Parathyroid adenoma (tissue), 2 donors: ENCODE measurements at regions not wholly inside any gene's neighbourhood (a gene's known extent, or its start where the extent isn't known, plus 50 kb on each side); places are given as distances from the start of the nearest gene placed in this dataset.

ENCODE experiments used
- H2AFZ ChIP-seq: fragments of 300-600 bp; sonication (generic); one replicate; pipeline ENCODE4 v1.7.0; 2017; ENCODE audit warnings: antibody characterized with exemption, mild to moderate bottlenecking
- H3K27ac ChIP-seq: fragments of 300-600 bp; sonication (generic); one replicate; pipeline ENCODE4 v1.7.0; 2017
- H3K27me3 ChIP-seq: fragments of 300-600 bp; sonication (generic); one replicate; pipeline ENCODE4 v1.7.0; 2017; ENCODE audit warnings: low read length; ENCODE audit not compliant: control insufficient read depth, insufficient read depth
- H3K36me3 ChIP-seq: fragments of 300-600 bp; sonication (generic); one replicate; pipeline ENCODE4 v1.7.0; 2017; ENCODE audit warnings: low read length; ENCODE audit not compliant: control insufficient read depth, insufficient read depth
- H3K4me1 ChIP-seq: fragments of 300-600 bp; sonication (generic); one replicate; pipeline ENCODE4 v1.7.0; 2017; ENCODE audit warnings: control low read depth
- H3K4me2 ChIP-seq: fragments of 300-600 bp; sonication (generic); one replicate; pipeline ENCODE4 v1.7.0; 2017; ENCODE audit warnings: low read length
- H3K4me3 ChIP-seq: fragments of 300-600 bp; sonication (generic); one replicate; pipeline ENCODE4 v1.7.0; 2017; ENCODE audit warnings: low read depth, low read length
- H3K79me2 ChIP-seq: fragments of 300-600 bp; sonication (generic); one replicate; pipeline ENCODE4 v1.7.0; 2017; ENCODE audit warnings: control low read depth
- H3K9ac ChIP-seq: fragments of 300-600 bp; sonication (generic); one replicate; pipeline ENCODE4 v1.7.0; 2017; ENCODE audit warnings: mild to moderate bottlenecking
- H3K9me3 ChIP-seq: fragments of 300-600 bp; sonication (generic); one replicate; pipeline ENCODE4 v1.7.0; 2017; ENCODE audit warnings: low read length; ENCODE audit not compliant: control insufficient read depth
- CTCF ChIP-seq: fragments of 300-600 bp; sonication (generic); IDR thresholded peaks from one replicate; pipeline ENCODE4 v1.7.0; 2017; ENCODE audit warnings: antibody characterized with exemption, mild to moderate bottlenecking
- donor health status: primary hyperparathyroidism.

DNA sequence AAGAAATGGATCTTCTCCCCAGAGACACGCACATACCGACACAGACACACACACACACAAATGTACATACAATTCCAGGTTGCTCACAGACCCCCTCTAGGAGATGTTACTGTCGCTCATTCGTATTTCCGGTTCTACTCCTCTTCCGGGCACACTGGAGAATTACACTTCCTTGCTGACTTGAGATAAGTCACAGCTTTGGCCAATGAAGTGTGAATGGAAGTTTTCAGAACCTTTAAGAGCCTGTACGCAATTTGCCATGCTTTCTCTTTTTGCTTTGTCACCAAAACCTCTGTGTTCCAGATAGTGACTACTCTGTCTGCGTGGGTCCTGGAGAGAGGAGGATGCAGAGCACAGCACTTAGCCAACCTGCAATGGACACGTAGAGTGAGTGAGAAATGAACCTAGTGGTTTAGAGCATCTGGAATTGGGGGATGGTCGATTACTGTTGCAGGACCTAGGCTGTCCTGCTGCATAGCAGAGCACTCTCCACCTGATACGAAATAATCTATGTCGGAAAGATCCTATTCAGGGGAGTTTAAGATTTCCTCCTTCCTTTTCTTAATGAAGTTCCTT, 239.5 kb upstream of the TET2 start:
- TF ChIP-seq CTCF: no peak
- Histone ChIP-seq H3K4me1 (no peaks in the 10 kb centered on the region), H3K27ac (no peak overlapping the region), H3K9me3 (no peaks in the 10 kb centered on the region), H3K9ac (no peak overlapping the region), H3K79me2 (no peaks in the 10 kb centered on the region), H3K4me2 (no peak overlapping the region), H3K4me3 (no peak overlapping the region), H2AFZ (no peak overlapping the region), H3K36me3 (no peaks in the 10 kb centered on the region), H3K27me3 (no peaks in the 10 kb centered on the region)

DNA sequence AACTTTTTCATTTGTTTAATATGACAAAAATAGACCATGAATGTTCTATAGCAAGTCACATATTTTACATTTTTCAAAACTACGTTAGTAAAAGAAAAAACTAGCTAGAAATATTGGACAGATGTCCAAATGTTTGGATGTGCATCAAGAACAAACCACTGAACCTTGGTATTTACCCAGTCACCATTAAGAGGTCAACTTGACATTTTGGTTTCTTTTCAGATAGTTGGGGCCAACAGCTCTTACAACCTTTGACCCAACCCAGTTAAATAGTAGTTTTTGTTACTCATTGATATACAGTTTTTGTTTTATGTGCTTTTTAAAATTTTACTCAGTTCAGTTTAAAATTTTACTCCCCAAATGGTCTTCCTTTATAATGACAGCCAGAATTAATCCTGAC, 238.7 kb upstream of the TET2 start:
- H3K27ac ChIP-seq: no peak overlapping the region
- H3K4me2 ChIP-seq: no peak overlapping the region
- H3K9me3 ChIP-seq: no peaks in the 10 kb centered on the region
- no peaks in the 10 kb centered on the region for H3K36me3 ChIP-seq
- H3K4me3 ChIP-seq: no peak overlapping the region
- no peak overlapping the region for H3K9ac ChIP-seq
- no peaks in the 10 kb centered on the region for H3K27me3 ChIP-seq
- H2AFZ ChIP-seq: no peak overlapping the region
- H3K4me1 ChIP-seq: no peaks in the 10 kb centered on the region
- H3K79me2 ChIP-seq: no peaks in the 10 kb centered on the region
- no peak for TF ChIP-seq CTCF

- Histone ChIP-seq H3K27ac (no peak overlapping the region), H3K4me3 (no peak overlapping the region), H3K4me1 (no peaks in the 10 kb centered on the region), H3K9me3 (no peaks in the 10 kb centered on the region), H3K4me2 (no peak overlapping the region), H3K36me3 (no peaks in the 10 kb centered on the region), H3K79me2 (no peaks in the 10 kb centered on the region), H3K9ac (no peak overlapping the region), H3K27me3 (no peaks in the 10 kb centered on the region), H2AFZ (no peak overlapping the region)
- no peak for TF ChIP-seq CTCF
Measured at GRCh38 chr4:104909376-104909775, 237.3 kb upstream of the TET2 start.

DNA sequence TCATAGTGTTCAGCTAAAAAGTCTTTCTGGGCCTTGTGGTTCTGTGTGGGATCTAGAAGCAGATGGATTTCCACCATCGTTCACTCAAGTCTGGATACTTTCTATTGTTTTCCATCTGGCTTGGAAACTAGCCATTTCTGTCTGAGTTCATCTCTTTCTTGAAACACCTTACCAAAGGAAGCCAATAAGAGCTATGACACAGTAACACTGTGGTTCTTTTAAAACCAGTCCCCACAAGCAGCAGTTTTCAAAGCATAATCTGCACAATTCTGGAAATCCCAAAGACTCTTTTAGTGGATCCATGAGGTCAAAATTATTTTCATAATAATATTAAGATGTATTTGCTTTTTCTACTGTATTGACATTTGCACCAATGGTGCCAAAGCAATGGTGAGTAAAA, 234.2 kb upstream of the TET2 start:
- Histone ChIP-seq H3K9me3 (no peaks in the 10 kb centered on the region), H3K27me3 (no peaks in the 10 kb centered on the region), H3K4me2 (no peak overlapping the region), H3K36me3 (no peaks in the 10 kb centered on the region), H3K79me2 (no peaks in the 10 kb centered on the region), H3K27ac (no peak overlapping the region), H3K4me3 (no peak overlapping the region), H2AFZ (no peak overlapping the region), H3K9ac (no peak overlapping the region), H3K4me1 (no peaks in the 10 kb centered on the region)
- TF ChIP-seq CTCF: no peak

DNA sequence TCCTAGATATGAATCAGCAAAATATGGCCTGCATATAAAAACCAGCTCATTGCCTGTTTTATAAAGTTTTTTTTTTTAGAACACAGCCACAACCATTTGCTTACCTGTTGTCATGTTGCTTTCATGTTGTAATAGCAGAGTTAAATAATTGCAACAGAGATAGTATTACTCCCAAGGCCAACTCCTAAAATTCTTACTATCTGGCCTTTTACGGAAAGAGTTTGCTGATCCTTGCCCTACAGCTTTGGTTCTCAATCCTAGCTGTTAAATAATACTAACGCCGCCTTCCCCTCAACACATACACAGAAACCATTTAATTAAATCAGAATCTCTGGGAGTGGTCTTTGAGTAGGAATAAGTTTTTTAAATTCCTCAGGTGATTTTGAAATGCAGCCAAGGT, 231.3 kb upstream of the TET2 start:
- Histone ChIP-seq H3K9ac (no peak overlapping the region), H3K27ac (no peak overlapping the region), H3K27me3 (no peaks in the 10 kb centered on the region), H3K79me2 (no peaks in the 10 kb centered on the region), H3K4me1 (no peaks in the 10 kb centered on the region), H3K4me2 (no peak overlapping the region), H3K36me3 (no peaks in the 10 kb centered on the region), H3K4me3 (no peak overlapping the region), H3K9me3 (no peaks in the 10 kb centered on the region), H2AFZ (no peak overlapping the region)
- no peak for TF ChIP-seq CTCF
